ENCODE measurements at regions not wholly inside any gene's neighbourhood (a gene's known extent, or its start where the extent isn't known, plus 50 kb on each side); places are given as distances from the start of the nearest gene placed in this dataset.

- Histone ChIP-seq H3K27me3 (ENCODE audit: insufficient read depth, low read length) (no peaks in the 10 kb centered on the region), H3K4me3 (ENCODE audit: low read depth, low read length) (no peak overlapping the region), H3K27ac (ENCODE audit: low read depth, low read length) (no peak overlapping the region)
Measured at GRCh38 chrX:39196192-39197102, 395.2 kb downstream of the MID1IP1 start.

GRCh38 chrX:39199429-39199828, 398.2 kb downstream of the MID1IP1 start:
- Histone ChIP-seq H3K4me1 (ENCODE audit: control insufficient read depth, insufficient read depth, low read length, unreplicated experiment) (peaks cover 4% of the 10 kb centered on the region), H3K36me3 (ENCODE audit: insufficient read depth, low read length) (no peaks in the 10 kb centered on the region), H3K27ac (ENCODE audit: low read depth, low read length) (no peak overlapping the region), H3K27me3 (ENCODE audit: insufficient read depth, low read length) (no peaks in the 10 kb centered on the region), H2AFZ (ENCODE audit: low read length, unreplicated experiment) (no peak overlapping the region), H3K79me2 (ENCODE audit: control insufficient read depth, insufficient read depth, low read length, unreplicated experiment) (no peaks in the 10 kb centered on the region), H3K4me3 (ENCODE audit: low read depth, low read length) (no peak overlapping the region)

More at GRCh38 chrX:39196192-39197102, 395.2 kb downstream of the MID1IP1 start:
- Histone ChIP-seq H3K79me2 (ENCODE audit: control insufficient read depth, insufficient read depth, low read length, unreplicated experiment) (no peaks in the 10 kb centered on the region), H3K36me3 (ENCODE audit: insufficient read depth, low read length) (no peaks in the 10 kb centered on the region), H2AFZ (ENCODE audit: low read length, unreplicated experiment) (no peak overlapping the region), H3K4me1 (ENCODE audit: control insufficient read depth, insufficient read depth, low read length, unreplicated experiment) (peaks cover 4% of the 10 kb centered on the region)

GRCh38 chrX:39201305-39201990, 400.2 kb downstream of the MID1IP1 start:
- Histone ChIP-seq H3K79me2 (ENCODE audit: control insufficient read depth, insufficient read depth, low read length, unreplicated experiment) (no peaks in the 10 kb centered on the region), H3K27ac (ENCODE audit: low read depth, low read length) (no peak overlapping the region), H3K4me3 (ENCODE audit: low read depth, low read length) (no peak overlapping the region), H3K36me3 (ENCODE audit: insufficient read depth, low read length) (no peaks in the 10 kb centered on the region), H3K27me3 (ENCODE audit: insufficient read depth, low read length) (no peaks in the 10 kb centered on the region), H3K4me1 (ENCODE audit: control insufficient read depth, insufficient read depth, low read length, unreplicated experiment) (peaks cover 4% of the 10 kb centered on the region), H2AFZ (ENCODE audit: low read length, unreplicated experiment) (no peak overlapping the region)

- Histone ChIP-seq H3K27me3 (ENCODE audit: insufficient read depth, low read length) (no peaks in the 10 kb centered on the region), H3K4me3 (ENCODE audit: low read depth, low read length) (no peak overlapping the region), H3K27ac (ENCODE audit: low read depth, low read length) (no peak overlapping the region), H3K36me3 (ENCODE audit: insufficient read depth, low read length) (no peaks in the 10 kb centered on the region), H2AFZ (ENCODE audit: low read length, unreplicated experiment) (no peak overlapping the region), H3K79me2 (ENCODE audit: control insufficient read depth, insufficient read depth, low read length, unreplicated experiment) (no peaks in the 10 kb centered on the region), H3K4me1 (ENCODE audit: control insufficient read depth, insufficient read depth, low read length, unreplicated experiment) (no peaks in the 10 kb centered on the region)
Measured at GRCh38 chrX:39202641-39203040, 401.4 kb downstream of the MID1IP1 start.

- H3K36me3 ChIP-seq (ENCODE audit: insufficient read depth, low read length) = no peaks in the 10 kb centered on the region
- H3K4me1 ChIP-seq (ENCODE audit: control insufficient read depth, insufficient read depth, low read length, unreplicated experiment) = no peaks in the 10 kb centered on the region
- no peak overlapping the region for H3K27ac ChIP-seq (ENCODE audit: low read depth, low read length)
- no peak overlapping the region for H3K4me3 ChIP-seq (ENCODE audit: low read depth, low read length)
- H3K79me2 ChIP-seq (ENCODE audit: control insufficient read depth, insufficient read depth, low read length, unreplicated experiment) = no peaks in the 10 kb centered on the region
- H3K27me3 ChIP-seq (ENCODE audit: insufficient read depth, low read length) = no peaks in the 10 kb centered on the region
- no peak overlapping the region for H2AFZ ChIP-seq (ENCODE audit: low read length, unreplicated experiment)
Measured at GRCh38 chrX:39203427-39203826, 402.2 kb downstream of the MID1IP1 start.

- no peaks in the 10 kb centered on the region for H3K79me2 ChIP-seq (ENCODE audit: control insufficient read depth, insufficient read depth, low read length, unreplicated experiment)
- H3K27ac ChIP-seq (ENCODE audit: low read depth, low read length) = no peak overlapping the region
- no peaks in the 10 kb centered on the region for H3K27me3 ChIP-seq (ENCODE audit: insufficient read depth, low read length)
- H2AFZ ChIP-seq (ENCODE audit: low read length, unreplicated experiment) = no peak overlapping the region
- no peaks in the 10 kb centered on the region for H3K4me1 ChIP-seq (ENCODE audit: control insufficient read depth, insufficient read depth, low read length, unreplicated experiment)
- H3K4me3 ChIP-seq (ENCODE audit: low read depth, low read length) = no peak overlapping the region
- no peaks in the 10 kb centered on the region for H3K36me3 ChIP-seq (ENCODE audit: insufficient read depth, low read length)
Measured at GRCh38 chrX:39204353-39204752, 403.1 kb downstream of the MID1IP1 start.

- Histone ChIP-seq H3K27me3 (ENCODE audit: insufficient read depth, low read length) (no peaks in the 10 kb centered on the region), H3K36me3 (ENCODE audit: insufficient read depth, low read length) (no peaks in the 10 kb centered on the region), H3K4me1 (ENCODE audit: control insufficient read depth, insufficient read depth, low read length, unreplicated experiment) (no peaks in the 10 kb centered on the region), H3K27ac (ENCODE audit: low read depth, low read length) (no peak overlapping the region), H2AFZ (ENCODE audit: low read length, unreplicated experiment) (no peak overlapping the region), H3K79me2 (ENCODE audit: control insufficient read depth, insufficient read depth, low read length, unreplicated experiment) (no peaks in the 10 kb centered on the region), H3K4me3 (ENCODE audit: low read depth, low read length) (no peak overlapping the region)
Measured at GRCh38 chrX:39204945-39205344, 403.7 kb downstream of the MID1IP1 start.

GRCh38 chrX:39205467-39205866, 404.2 kb downstream of the MID1IP1 start:
- Histone ChIP-seq H3K79me2 (ENCODE audit: control insufficient read depth, insufficient read depth, low read length, unreplicated experiment) (no peaks in the 10 kb centered on the region), H3K27ac (ENCODE audit: low read depth, low read length) (no peak overlapping the region), H3K4me1 (ENCODE audit: control insufficient read depth, insufficient read depth, low read length, unreplicated experiment) (no peaks in the 10 kb centered on the region), H2AFZ (ENCODE audit: low read length, unreplicated experiment) (no peak overlapping the region), H3K36me3 (ENCODE audit: insufficient read depth, low read length) (no peaks in the 10 kb centered on the region), H3K27me3 (ENCODE audit: insufficient read depth, low read length) (no peaks in the 10 kb centered on the region), H3K4me3 (ENCODE audit: low read depth, low read length) (no peak overlapping the region)

- Histone ChIP-seq H3K27me3 (ENCODE audit: insufficient read depth, low read length) (no peaks in the 10 kb centered on the region), H2AFZ (ENCODE audit: low read length, unreplicated experiment) (no peak overlapping the region), H3K4me1 (ENCODE audit: control insufficient read depth, insufficient read depth, low read length, unreplicated experiment) (no peaks in the 10 kb centered on the region), H3K4me3 (ENCODE audit: low read depth, low read length) (no peak overlapping the region), H3K27ac (ENCODE audit: low read depth, low read length) (no peak overlapping the region), H3K79me2 (ENCODE audit: control insufficient read depth, insufficient read depth, low read length, unreplicated experiment) (no peaks in the 10 kb centered on the region), H3K36me3 (ENCODE audit: insufficient read depth, low read length) (no peaks in the 10 kb centered on the region)
Measured at GRCh38 chrX:39206399-39207145, 405.3 kb downstream of the MID1IP1 start.

- Histone ChIP-seq H3K27me3 (ENCODE audit: insufficient read depth, low read length) (no peaks in the 10 kb centered on the region), H3K4me1 (ENCODE audit: control insufficient read depth, insufficient read depth, low read length, unreplicated experiment) (no peaks in the 10 kb centered on the region), H3K36me3 (ENCODE audit: insufficient read depth, low read length) (no peaks in the 10 kb centered on the region), H3K27ac (ENCODE audit: low read depth, low read length) (no peak overlapping the region), H3K4me3 (ENCODE audit: low read depth, low read length) (no peak overlapping the region), H2AFZ (ENCODE audit: low read length, unreplicated experiment) (no peak overlapping the region), H3K79me2 (ENCODE audit: control insufficient read depth, insufficient read depth, low read length, unreplicated experiment) (no peaks in the 10 kb centered on the region)
Measured at GRCh38 chrX:39211501-39211900, 410.2 kb downstream of the MID1IP1 start.
